Activated CD8-positive, alpha-beta memory T cell treated with anti-CD3 and anti-CD28 coated beads for 36 hours (primary cell): ENCODE measurements at regions not wholly inside any gene's neighbourhood (a gene's known extent, or its start where the extent isn't known, plus 50 kb on each side); places are given as distances from the start of the nearest gene placed in this dataset.
"Not testable (repeated sequence)": the region's sequence is repeated elsewhere in the genome, so short reads cannot be mapped to it uniquely, and the experiment has no call there.

Source experiments
- CTCF ChIA-PET: fragments of 350-600 bp; sonication (Branson Sonifier 250); formaldehyde crosslinking; loops from one replicate; lab custom pipeline; 2021; ENCODE audit warnings: antibody characterized with exemption; lab: Charles Lee
- POLR2A ChIA-PET: fragments of 350-600 bp; sonication (Branson Sonifier 250); formaldehyde crosslinking; loops from one replicate; lab custom pipeline; 2021; ENCODE audit warnings: antibody characterized with exemption; lab: Charles Lee

DNA sequence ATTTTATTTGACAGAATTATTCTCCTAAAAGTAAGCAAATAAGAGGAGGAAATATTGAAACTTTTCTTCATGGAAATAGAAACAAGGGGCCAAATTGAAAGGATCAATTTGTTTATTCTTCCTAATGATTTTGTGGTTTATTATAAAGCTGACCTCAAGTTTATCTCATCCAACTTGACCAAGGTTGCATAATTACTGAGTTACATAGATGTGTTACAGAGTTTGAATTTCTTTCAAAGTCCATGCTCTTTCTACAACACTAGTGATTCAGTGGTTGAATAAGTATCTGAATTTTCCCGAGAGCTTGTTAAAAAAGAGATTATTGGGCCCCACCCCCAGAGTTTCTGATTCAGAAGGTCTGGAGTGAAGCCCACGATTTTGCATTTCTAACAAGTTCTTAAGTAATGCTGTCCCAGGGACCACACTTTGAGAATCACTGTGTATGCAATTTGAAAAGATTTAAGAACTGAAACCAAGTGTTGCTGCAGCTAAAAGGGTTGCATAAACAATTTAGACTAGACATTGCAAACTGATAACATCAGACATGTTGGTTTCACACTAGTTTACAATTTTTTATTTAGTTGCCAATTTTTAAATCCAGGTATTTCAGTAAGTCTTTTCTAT, 485.7 kb upstream of the ANO5 start:
- POLR2A ChIA-PET = no interaction called here
- CTCF ChIA-PET = no interaction called here

DNA sequence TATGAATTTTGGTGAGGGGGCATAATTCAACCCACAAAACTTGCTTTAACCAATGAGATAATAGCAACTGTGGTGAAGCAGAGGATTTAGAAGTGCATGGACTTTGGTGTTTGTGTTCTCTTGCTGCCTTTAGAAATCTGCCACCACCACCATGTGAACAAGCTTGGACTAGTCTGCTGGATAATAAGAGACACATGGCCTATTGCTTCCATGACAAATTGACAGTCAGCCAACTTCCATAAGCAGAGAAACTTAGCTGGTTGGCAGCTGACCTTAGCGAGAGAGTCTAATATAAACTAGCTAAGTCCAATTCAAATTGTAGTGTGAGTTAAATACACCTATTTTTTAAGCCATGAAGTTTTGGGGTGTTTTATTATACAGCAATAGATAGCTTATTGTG, 482.1 kb upstream of the ANO5 start:
- ChIA-PET POLR2A (no interaction called here), CTCF (no interaction called here)

- ChIA-PET POLR2A (no interaction called here), CTCF (no interaction called here)
These were observed 481.5 kb upstream of the ANO5 start for GRCh38 chr11:21711341-21711740.

DNA sequence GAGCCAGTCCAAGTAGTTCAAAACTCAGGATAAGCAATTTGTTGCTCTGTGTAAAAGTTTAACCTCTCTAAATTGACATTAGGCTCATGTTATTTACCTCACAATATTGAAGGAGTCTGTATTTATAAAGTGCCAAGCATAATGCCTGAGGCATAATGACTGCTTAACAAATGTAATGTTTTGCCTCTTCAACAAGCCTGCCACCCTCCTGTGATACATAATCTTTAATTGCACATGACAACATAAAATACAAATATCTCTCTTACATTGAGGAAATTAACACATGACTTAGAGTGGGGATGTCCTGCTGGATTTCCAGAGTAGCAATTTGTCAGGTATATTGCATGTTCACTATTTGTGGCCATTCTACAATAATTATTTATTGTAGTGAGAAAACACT, 469.2 kb upstream of the ANO5 start:
- ChIA-PET CTCF (no interaction called here), POLR2A (no interaction called here)

DNA sequence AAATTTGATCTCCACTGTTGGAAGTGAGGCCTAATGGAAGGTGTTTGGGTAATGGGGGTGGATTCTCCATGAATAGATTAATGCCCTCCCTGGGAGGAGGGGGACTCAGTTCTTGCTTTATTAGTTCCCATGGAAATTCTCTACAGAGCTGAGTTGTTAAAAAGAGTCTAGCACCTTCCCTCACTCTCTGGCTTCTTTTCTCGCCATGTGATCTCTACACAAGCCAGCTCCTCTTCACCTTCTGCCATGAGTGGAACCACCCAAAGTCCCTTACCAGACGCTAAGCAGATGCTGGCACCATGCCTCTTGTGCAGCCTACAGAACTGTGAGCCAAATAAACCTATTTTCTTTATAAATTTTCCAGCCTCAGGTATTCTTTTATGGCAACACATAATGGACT, 465.8 kb upstream of the ANO5 start:
- ChIA-PET POLR2A (no interaction called here), CTCF (no interaction called here)

GRCh38 chr11:21736404-21736803, 456.5 kb upstream of the ANO5 start:
- CTCF ChIA-PET = no interaction called here

DNA sequence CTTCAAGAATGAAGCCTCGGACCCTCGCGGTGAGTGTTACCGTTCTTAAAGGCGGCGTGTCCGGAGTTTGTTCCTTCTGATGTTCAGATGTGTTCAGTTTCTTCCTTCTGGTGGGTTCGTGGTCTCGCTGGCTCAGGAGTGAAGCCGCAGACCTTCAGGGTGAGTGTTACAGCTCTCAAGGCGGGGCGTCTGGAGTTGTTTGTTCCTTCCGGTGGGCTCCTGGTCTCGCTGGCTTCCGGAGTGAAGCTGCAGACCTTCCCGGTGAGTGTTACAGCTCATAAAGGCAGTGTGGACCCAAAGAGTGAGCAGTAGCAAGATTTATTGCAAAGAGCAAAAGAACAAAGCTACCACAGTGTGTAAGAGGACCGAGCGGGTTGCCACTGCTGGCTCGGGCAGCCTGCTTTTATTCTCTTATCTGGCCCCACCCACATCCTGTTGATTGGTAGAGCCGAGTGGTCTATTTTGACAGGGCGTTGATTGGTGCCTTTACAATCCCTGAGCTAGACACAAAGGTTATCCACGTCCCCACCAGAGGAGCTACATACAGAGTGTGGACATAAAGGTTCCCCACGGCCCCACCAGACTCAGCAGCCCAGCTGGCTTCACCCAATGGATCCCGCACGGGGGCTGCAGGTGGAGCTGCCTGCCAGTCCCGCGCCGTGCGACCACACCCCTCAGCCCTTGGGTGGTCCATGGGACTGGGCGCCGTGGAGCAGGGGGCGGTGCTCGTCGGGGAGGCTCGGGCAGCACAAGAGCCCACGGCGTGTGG, 440.2 kb upstream of the ANO5 start:
- POLR2A ChIA-PET, CTCF ChIA-PET: not testable (repeated sequence)

More at GRCh38 chr11:21736404-21736803, 456.5 kb upstream of the ANO5 start:
- POLR2A ChIA-PET = no interaction called here

DNA sequence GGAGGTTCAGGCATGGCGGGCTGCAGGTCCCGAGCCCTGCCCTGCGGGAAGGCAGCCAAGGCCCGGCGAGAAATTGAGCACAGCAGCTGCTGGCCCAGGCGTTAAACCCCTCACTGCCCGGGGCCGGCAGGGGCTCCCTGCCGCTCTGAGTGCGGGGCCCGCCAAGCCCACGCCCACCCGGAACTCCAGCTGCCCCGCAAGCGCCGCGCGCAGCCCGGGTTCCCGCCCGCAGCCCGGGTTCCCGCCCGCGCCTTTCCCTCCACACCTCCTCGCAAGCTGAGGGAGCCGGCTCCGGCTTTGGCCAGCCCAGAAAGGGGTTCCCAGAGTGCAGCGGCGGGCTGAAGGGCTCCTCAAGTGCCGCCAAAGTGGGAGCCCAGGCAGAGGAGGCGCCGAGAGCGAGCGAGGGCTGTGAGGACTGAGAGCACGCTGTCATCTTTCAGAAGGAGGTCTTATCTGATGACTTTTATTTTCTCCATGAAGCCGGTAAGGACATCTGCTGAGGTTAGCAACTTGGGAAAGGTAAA, 439.6 kb upstream of the ANO5 start:
- CTCF ChIA-PET, POLR2A ChIA-PET: not testable (repeated sequence)

GRCh38 chr11:21761000-21761399, 431.9 kb upstream of the ANO5 start:
- CTCF ChIA-PET = no interaction called here
- POLR2A ChIA-PET = no interaction called here

DNA sequence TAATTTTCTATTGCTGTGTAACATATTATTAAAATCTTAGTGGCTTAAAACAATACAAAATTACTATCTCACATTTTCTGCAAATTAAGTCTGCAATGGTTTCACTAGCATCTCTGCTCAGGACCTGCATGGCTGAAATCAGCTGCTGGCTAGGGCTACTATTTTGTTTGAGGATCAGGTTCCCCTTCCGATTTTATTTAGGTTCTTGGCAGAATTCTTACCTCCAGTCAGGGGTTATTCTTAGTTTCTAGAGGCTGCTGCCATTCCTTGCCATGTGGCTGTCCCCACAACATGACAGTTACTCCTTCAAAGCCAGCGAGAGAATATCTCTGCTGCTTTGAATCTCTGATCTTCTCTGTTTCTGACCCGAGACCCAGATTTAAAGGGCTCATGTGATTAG, 424.5 kb upstream of the ANO5 start:
- ChIA-PET CTCF (no interaction called here), POLR2A (no interaction called here)

GRCh38 chr11:21769188-21769587, 423.7 kb upstream of the ANO5 start:
- ChIA-PET CTCF (no interaction called here), POLR2A (no interaction called here)

- CTCF ChIA-PET = no interaction called here
- POLR2A ChIA-PET = no interaction called here
These were observed 421.8 kb upstream of the ANO5 start for GRCh38 chr11:21771097-21771496.

DNA sequence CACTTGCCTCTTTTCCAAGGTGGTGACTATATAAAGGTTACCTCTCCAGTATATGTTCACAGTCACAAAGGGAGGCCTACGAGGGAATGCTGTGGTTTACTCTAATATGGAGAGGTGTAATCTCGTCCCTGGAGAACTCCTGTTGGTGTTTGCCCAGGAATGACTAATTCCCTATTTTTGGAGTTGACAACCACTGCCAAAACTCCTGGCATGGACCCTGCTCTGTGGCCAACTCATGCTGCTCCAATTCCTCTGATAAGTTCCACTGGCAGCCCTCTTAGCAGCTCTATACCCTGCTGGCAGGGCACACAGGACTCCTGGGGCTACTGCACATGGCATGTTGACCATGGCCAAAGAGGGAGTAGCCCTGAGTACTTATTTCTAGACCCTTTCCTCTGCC, 418.7 kb upstream of the ANO5 start:
- ChIA-PET POLR2A (no interaction called here), CTCF (no interaction called here)

DNA sequence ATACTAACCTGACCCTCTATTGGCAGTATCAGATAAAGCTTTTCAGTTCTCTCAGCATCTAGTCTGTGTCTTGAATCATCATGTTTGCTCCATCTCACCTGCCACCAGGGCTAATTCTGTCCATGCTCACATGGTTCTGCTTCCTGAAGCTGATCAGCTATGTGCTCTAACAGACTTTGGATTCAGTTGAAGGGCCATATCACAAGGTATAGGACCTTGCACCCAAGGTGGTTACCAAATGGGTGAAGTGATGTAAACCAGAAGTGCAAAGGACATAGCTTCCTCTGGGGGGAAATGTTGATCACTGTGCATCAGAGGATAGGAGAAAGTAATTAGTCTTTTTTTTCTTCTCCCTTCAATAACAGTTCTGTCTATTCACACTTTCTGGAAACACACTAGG, 417.0 kb upstream of the ANO5 start:
- POLR2A ChIA-PET = no interaction called here
- CTCF ChIA-PET = no interaction called here

DNA sequence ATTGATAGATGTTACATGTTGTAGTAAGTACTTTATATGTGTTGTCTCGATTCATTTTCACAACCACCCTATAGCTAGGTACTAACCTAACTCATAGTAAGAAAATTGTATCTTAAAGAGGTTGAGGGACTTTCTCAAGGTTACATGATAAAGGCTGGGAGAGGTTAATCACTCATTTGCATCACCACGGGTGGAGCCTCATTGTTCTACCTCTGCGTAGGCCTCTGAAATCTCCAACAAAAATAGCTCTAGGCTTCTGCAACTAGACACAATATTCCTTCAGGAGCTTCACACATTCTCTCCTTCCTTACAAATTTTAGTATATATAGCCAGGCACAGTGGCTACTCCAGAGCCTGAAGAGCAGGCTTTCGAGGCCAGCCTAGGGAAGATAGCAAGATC, 408.9 kb upstream of the ANO5 start:
- POLR2A ChIA-PET = no interaction called here
- CTCF ChIA-PET = no interaction called here

- CTCF ChIA-PET = no interaction called here
- POLR2A ChIA-PET = no interaction called here
These were observed 407.5 kb upstream of the ANO5 start for GRCh38 chr11:21785351-21785750.

DNA sequence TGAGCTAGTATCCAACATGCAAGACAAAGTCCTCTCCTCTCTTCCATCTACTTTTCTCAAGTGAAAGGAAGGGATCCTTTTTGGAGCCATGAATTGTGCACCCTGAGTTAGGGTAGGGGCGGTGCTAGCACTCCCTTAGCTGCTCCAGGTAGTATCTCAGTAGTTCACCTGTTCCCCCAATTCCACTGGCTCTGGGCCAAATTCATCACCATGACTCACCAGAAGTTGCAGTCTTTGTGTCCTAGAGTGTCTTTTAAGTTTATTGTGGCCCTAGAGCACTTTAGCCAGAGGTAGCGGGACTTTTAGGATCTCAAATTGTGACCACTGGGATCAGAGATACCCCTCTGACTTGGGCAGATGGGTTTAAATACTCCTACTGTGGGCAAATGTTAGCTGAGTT, 398.6 kb upstream of the ANO5 start:
- CTCF ChIA-PET = no interaction called here
- POLR2A ChIA-PET = no interaction called here

DNA sequence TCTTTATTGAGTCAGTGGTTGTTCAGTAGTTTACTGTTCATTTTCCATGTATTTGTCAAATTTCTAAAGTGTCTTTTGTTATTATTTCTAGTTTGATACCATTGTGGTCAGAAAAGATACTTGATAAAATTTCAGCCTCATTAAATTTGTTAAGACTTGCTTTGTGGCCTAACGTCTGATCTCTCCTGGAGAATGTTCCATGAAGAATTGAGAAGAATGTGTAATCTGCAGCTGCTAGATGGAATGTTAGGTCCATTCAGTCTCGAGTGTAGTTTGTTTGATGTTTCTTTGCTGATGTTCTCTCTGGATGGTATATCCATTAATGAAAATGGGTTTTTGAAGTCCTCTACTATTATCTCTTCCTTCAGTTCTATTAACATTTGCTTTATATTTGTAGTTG, 394.7 kb upstream of the ANO5 start:
- CTCF ChIA-PET = no interaction called here
- POLR2A ChIA-PET = no interaction called here

GRCh38 chr11:21804523-21804922, 388.4 kb upstream of the ANO5 start:
- CTCF ChIA-PET, POLR2A ChIA-PET: not testable (repeated sequence)

DNA sequence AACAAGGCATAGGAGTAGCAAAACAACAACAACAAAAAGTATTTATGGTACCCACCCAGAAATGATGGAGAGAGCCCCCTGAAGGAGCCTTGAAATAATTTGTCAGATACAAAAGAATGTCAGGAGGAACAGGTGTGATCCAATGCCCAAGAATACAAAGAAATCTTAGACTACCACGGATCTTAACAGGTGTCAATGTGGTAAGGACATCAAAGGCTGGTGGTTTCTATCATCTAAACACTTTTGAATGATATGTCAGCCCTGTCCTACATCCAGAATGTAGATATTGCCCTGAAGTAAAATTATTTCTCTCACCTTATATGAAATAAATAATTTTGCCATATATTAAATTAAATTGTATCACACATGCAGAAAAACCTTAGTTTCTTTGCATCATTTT, 386.4 kb upstream of the ANO5 start:
- ChIA-PET CTCF (no interaction called here), POLR2A (no interaction called here)

- CTCF ChIA-PET = no interaction called here
- POLR2A ChIA-PET = no interaction called here
These were observed 385.9 kb upstream of the ANO5 start for GRCh38 chr11:21806947-21807346.
